B cell (primary cell): ENCODE measurements at regions not wholly inside any gene's neighbourhood (a gene's known extent, or its start where the extent isn't known, plus 50 kb on each side); places are given as distances from the start of the nearest gene placed in this dataset.

Source experiments
- ATAC-seq: fragments of 200-7000 bp; cut with Tn5 transposase; one replicate; pipeline ENCODE4 v1.10.0; 2021; ENCODE audit warnings: low read depth, mild to moderate bottlenecking, moderate number of reproducible peaks, moderate library complexity
- CTCF ChIA-PET: fragments of 350-600 bp; sonication (Branson Sonifier 250); formaldehyde crosslinking; loops from one replicate; lab custom pipeline; 2021; ENCODE audit warnings: antibody characterized with exemption, inconsistent platforms; lab: Charles Lee
- POLR2A ChIA-PET: fragments of 350-600 bp; sonication (Branson Sonifier 250); formaldehyde crosslinking; loops from one replicate; lab custom pipeline; 2021; ENCODE audit warnings: antibody characterized with exemption; lab: Charles Lee
- DNase-seq: peaks from one replicate; pipeline ENCODE4 v3.0.0; 2013
- H2AFZ ChIP-seq: 2 replicates; pipeline ENCODE4 v1.6.1; 2012; ENCODE audit warnings: mild to moderate bottlenecking, low read depth, low read length; ENCODE audit not compliant: insufficient read depth, poor library complexity, severe bottlenecking
- H3K27ac ChIP-seq, 2 donors: 1 replicate in 1 of 2; 2 replicates in 1 of 2; pipeline ENCODE4 v1.5.1; 2012 to 2013; ENCODE audit warnings: low read length in 2 of 2, mild to moderate bottlenecking in 2 of 2, moderate library complexity in 1 of 2
- H3K27me3 ChIP-seq, 4 experiments: fragments of 200-600 bp in 1 of 4; sonication (generic) in 1 of 4; replicated peaks in 1 of 4; 1 replicate in 2 of 4; 2 replicates in 2 of 4; pipeline versions ENCODE4 v1.6.1 to v1.7.0; 2013 to 2016; ENCODE audit warnings: low read length in 3 of 4, mild to moderate bottlenecking in 2 of 4, mixed read lengths in 1 of 4, moderate library complexity in 1 of 4; ENCODE audit not compliant: insufficient read depth in 4 of 4, control insufficient read depth in 3 of 4; ENCODE audit errors: control extremely low read depth in 1 of 4
- H3K36me3 ChIP-seq, 2 experiments: replicated peaks in 1 of 2; 1 replicate in 1 of 2; 2 replicates in 1 of 2; pipeline versions ENCODE4 v1.6.1 to v1.7.1; 2013; ENCODE audit warnings: low read length in 1 of 2; ENCODE audit not compliant: insufficient read depth in 2 of 2, control insufficient read depth in 1 of 2; ENCODE audit errors: control extremely low read depth in 1 of 2, extremely low read depth in 1 of 2
- H3K4me1 ChIP-seq, 2 donors: fragments of 200-600 bp in 1 of 2; sonication (generic) in 1 of 2; 1 replicate in 1 of 2; 2 replicates in 1 of 2; pipeline versions ENCODE4 v1.5.1 to v1.6.1; 2013 to 2017; ENCODE audit warnings: low read length in 2 of 2; ENCODE audit not compliant: control insufficient read depth in 2 of 2, insufficient read depth in 2 of 2
- H3K4me2 ChIP-seq: replicated peaks from 2 replicates; pipeline ENCODE3; 2012; ENCODE audit warnings: mild to moderate bottlenecking, low read depth, low read length; ENCODE audit not compliant: poor library complexity, severe bottlenecking
- H3K4me3 ChIP-seq, 5 experiments: fragments of 200-600 bp in 1 of 5; sonication (generic) in 1 of 5; 1 replicate in 3 of 5; 2 replicates in 2 of 5; pipeline versions ENCODE4 v1.5.1 to v1.7.0; 2011 to 2016; ENCODE audit warnings: low read length in 4 of 5, mild to moderate bottlenecking in 4 of 5, low read depth in 2 of 5, control low read depth in 1 of 5, moderate library complexity in 1 of 5; ENCODE audit not compliant: insufficient read depth in 1 of 5; ENCODE audit errors: control extremely low read depth in 1 of 5, extremely low read depth in 1 of 5
- H3K79me2 ChIP-seq: fragments of 200-600 bp; sonication (generic); one replicate; pipeline ENCODE4 v1.6.0; 2016; ENCODE audit warnings: low read length; ENCODE audit not compliant: control insufficient read depth, insufficient read depth
- H3K9ac ChIP-seq: fragments of 200-600 bp; sonication (generic); 2 replicates; pipeline ENCODE4 v1.6.1; 2017; ENCODE audit warnings: mild to moderate bottlenecking, low read length, moderate library complexity
- H3K9me3 ChIP-seq, 3 donors: one replicate each; pipeline versions ENCODE4 v1.6.1 to v1.7.1; 2013; ENCODE audit warnings: low read length in 2 of 3; ENCODE audit not compliant: control insufficient read depth in 2 of 3, insufficient read depth in 1 of 3; ENCODE audit errors: control extremely low read depth in 1 of 3
- H4K20me1 ChIP-seq: 2 replicates; pipeline ENCODE4 v1.6.0; 2012; ENCODE audit warnings: mild to moderate bottlenecking, low read length; ENCODE audit not compliant: insufficient read depth, control insufficient read depth, poor library complexity, severe bottlenecking
- H3K27ac Mint-ChIP-seq: one replicate; pipeline ENCODE4 v1.8.0; 2021; ENCODE audit warnings: mixed read lengths
- H3K27me3 Mint-ChIP-seq: one replicate; pipeline ENCODE4 v1.8.0; 2021; ENCODE audit warnings: mixed read lengths
- H3K4me1 Mint-ChIP-seq: one replicate; pipeline ENCODE4 v1.8.0; 2021; ENCODE audit warnings: mixed read lengths
- H3K4me3 Mint-ChIP-seq: one replicate; pipeline ENCODE4 v1.8.0; 2021; ENCODE audit warnings: mixed read lengths
- H3K9me3 Mint-ChIP-seq: one replicate; pipeline ENCODE4 v1.8.0; 2022; ENCODE audit warnings: mixed read lengths; ENCODE audit not compliant: insufficient read depth
- CTCF ChIP-seq: fragments of 200-600 bp; IDR thresholded peaks from one replicate; pipeline ENCODE4 v1.8.0; 2022; ENCODE audit warnings: antibody characterized with exemption, mild to moderate bottlenecking
- EZH2 ChIP-seq: IDR thresholded peaks from 2 replicates; pipeline ENCODE4 v1.6.1; 2012; ENCODE audit warnings: borderline replicate concordance, low read depth, mild to moderate bottlenecking, moderate library complexity, low read length; ENCODE audit not compliant: insufficient read depth, poor library complexity, severe bottlenecking
- WGBS: methylation state at CpG from one replicate; pipeline ENCODE4 v1.1.5; 2013; ENCODE audit warnings: missing lambda C conversion rate; ENCODE audit not compliant: insufficient coverage; 5-methylcytosine and 5-hydroxymethylcytosine counted together
- intact Hi-C: fragments of 100-400 bp; cut with micrococcal nuclease; formaldehyde crosslinking; loops from one replicate; pipeline ENCODE4 v1.10.0; 2022

GRCh38 chr6:147930745-147931144, 411.9 kb upstream of the SASH1 start:
- intact Hi-C loops, result no loop called here
- Mint-ChIP-seq H3K4me3 (no peak overlapping the region), H3K27ac (no peak overlapping the region), H3K9me3 (peaks cover 5% of the 10 kb centered on the region), H3K27me3 (no peaks in the 10 kb centered on the region), H3K4me1 (no peaks in the 10 kb centered on the region)
- no peak for ATAC-seq
- TF ChIP-seq CTCF (no peak), EZH2 (no peak)
- H3K36me3 ChIP-seq, result no peaks in the 10 kb centered on the region
- DNase-seq, result no peak
- no peak overlapping the region for H3K27ac ChIP-seq
- H3K79me2 ChIP-seq, result no peaks in the 10 kb centered on the region
- CTCF ChIA-PET, result no interaction called here
- no peak overlapping the region for H2AFZ ChIP-seq
- WGBS, result 97% methylated on average over 3 of the region's 4 CpGs
- peaks cover 0 to 4% (median 0%) of the 10 kb centered on the region in 3 donors for H3K9me3 ChIP-seq
- H4K20me1 ChIP-seq, result no peaks in the 10 kb centered on the region
- no peak overlapping the region for H3K9ac ChIP-seq
- H3K27me3 ChIP-seq, result no peaks in the 10 kb centered on the region
- H3K4me1 ChIP-seq, result no peaks in the 10 kb centered on the region
- H3K4me3 ChIP-seq, result no peak overlapping the region
- H3K4me2 ChIP-seq, result no peak overlapping the region
- POLR2A ChIA-PET, result no interaction called here

GRCh38 chr6:147933224-147933623, 409.4 kb upstream of the SASH1 start:
- Mint-ChIP-seq H3K4me3 (no peak overlapping the region), H3K9me3 (peaks cover 2% of the 10 kb centered on the region), H3K27ac (no peak overlapping the region), H3K4me1 (no peaks in the 10 kb centered on the region), H3K27me3 (no peaks in the 10 kb centered on the region)
- H3K27ac ChIP-seq, result no peak overlapping the region
- ChIA-PET CTCF (no interaction called here), POLR2A (no interaction called here)
- H4K20me1 ChIP-seq, result no peaks in the 10 kb centered on the region
- no peak for DNase-seq
- H3K36me3 ChIP-seq, result no peaks in the 10 kb centered on the region
- no peaks in the 10 kb centered on the region for H3K79me2 ChIP-seq
- no peaks in the 10 kb centered on the region for H3K27me3 ChIP-seq
- intact Hi-C loops, result no loop called here
- no CpG with 5 or more reads among the region's 1 CpG for WGBS
- H3K4me1 ChIP-seq, result no peaks in the 10 kb centered on the region
- no peaks in the 10 kb centered on the region for H3K9me3 ChIP-seq
- no peak overlapping the region for H3K9ac ChIP-seq
- H3K4me2 ChIP-seq, result no peak overlapping the region
- no peak overlapping the region for H3K4me3 ChIP-seq
- ATAC-seq, result no peak
- TF ChIP-seq CTCF, result no peak
- no peak for TF ChIP-seq EZH2
- H2AFZ ChIP-seq, result no peak overlapping the region
